ENCODE measurements at regions not wholly inside any gene's neighbourhood (a gene's known extent, or its start where the extent isn't known, plus 50 kb on each side); places are given as distances from the start of the nearest gene placed in this dataset.
"Not testable (repeated sequence)": the region's sequence is repeated elsewhere in the genome, so short reads cannot be mapped to it uniquely, and the experiment has no call there.

DNA sequence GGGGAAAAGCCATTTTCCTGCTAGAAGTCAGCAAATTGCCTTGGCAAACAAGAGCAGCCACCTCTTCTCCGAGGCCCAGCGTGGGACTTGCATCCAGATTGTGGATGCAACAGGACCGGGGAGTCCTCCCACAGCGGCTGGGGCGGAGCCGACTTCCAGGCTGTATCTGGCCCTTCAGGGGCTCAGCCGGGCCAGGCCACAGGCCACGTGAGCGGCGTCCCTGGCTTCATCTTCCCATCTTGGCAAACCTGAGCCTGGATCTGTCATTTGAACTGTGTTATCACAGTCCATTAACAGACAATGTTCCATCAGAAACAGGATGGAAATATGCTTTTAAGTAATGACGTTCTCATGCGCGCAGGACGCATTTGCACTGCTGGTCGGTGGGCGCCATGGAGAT, 483.5 kb upstream of the SALL3 start:
- ChIA-PET POLR2A (no interaction called here), CTCF (no interaction called here)
- no peaks in the 10 kb centered on the region for H3K27me3 Mint-ChIP-seq (ENCODE audit: low read depth)
- H3K4me1 Mint-ChIP-seq (ENCODE audit: low read depth) = no peaks in the 10 kb centered on the region
- no peak overlapping the region for H3K27ac Mint-ChIP-seq
- H3K4me3 Mint-ChIP-seq = no peak overlapping the region
- ATAC-seq (no peak), DNase-seq (no peak)
- H3K36me3 Mint-ChIP-seq (ENCODE audit: low read depth) = no peaks in the 10 kb centered on the region
- peaks cover 3% of the 10 kb centered on the region for H3K9me3 Mint-ChIP-seq (ENCODE audit: insufficient read depth)

DNA sequence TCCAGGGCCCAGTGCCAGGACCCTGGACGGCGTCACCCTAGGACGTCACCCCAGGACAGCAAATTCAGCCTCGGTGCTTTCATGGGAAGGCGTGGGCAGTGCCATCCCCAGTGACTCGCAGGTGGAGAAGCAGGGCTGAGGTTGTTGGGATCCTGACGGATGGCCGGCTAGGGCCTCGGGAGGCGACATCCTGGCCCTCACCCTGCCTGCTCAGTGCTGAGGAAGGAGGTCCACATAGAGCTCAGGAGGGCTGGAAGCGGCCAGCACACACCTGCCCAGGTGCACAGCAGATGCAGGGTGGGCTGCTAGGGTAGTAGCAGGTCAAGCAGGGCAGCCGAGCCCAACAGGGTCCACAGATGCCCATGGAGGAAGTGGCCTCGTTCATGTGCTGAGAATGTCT, 482.0 kb upstream of the SALL3 start:
- H3K4me1 Mint-ChIP-seq (ENCODE audit: low read depth) = no peaks in the 10 kb centered on the region
- ChIA-PET POLR2A (no interaction called here), CTCF (no interaction called here)
- DNase-seq = no peak
- H3K36me3 Mint-ChIP-seq (ENCODE audit: low read depth) = no peaks in the 10 kb centered on the region
- no peak overlapping the region for H3K27ac Mint-ChIP-seq
- H3K4me3 Mint-ChIP-seq = no peak overlapping the region
- H3K27me3 Mint-ChIP-seq (ENCODE audit: low read depth) = no peaks in the 10 kb centered on the region
- H3K9me3 Mint-ChIP-seq (ENCODE audit: insufficient read depth) = peaks cover 3% of the 10 kb centered on the region
- no peak for ATAC-seq

DNA sequence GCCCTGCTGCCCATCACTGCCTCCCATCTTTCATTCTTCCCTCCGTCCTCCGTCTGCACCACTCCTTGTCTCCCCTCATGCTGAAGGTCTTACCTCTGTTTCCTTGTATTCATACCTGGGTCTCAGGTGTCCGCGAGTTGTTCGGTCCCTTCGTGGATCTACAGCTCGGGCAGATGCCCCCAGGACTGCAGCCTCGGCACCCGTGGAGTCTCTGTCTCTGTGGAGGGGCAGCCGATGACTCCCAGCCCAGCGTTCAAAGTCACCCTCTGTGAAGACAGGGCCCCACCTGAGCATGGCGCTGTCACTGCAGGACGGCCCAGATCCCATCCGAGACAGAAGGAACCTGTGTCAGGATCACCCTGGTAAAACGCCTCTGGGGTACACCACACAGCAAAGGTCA, 480.0 kb upstream of the SALL3 start:
- no peak overlapping the region for H3K4me3 Mint-ChIP-seq
- no peaks in the 10 kb centered on the region for H3K27me3 Mint-ChIP-seq (ENCODE audit: low read depth)
- CTCF ChIA-PET = no interaction called here
- H3K4me1 Mint-ChIP-seq (ENCODE audit: low read depth) = no peaks in the 10 kb centered on the region
- no peak overlapping the region for H3K27ac Mint-ChIP-seq
- DNase-seq (no peak), ATAC-seq (no peak)
- POLR2A ChIA-PET = no interaction called here
- no peaks in the 10 kb centered on the region for H3K36me3 Mint-ChIP-seq (ENCODE audit: low read depth)
- no peaks in the 10 kb centered on the region for H3K9me3 Mint-ChIP-seq (ENCODE audit: insufficient read depth)

DNA sequence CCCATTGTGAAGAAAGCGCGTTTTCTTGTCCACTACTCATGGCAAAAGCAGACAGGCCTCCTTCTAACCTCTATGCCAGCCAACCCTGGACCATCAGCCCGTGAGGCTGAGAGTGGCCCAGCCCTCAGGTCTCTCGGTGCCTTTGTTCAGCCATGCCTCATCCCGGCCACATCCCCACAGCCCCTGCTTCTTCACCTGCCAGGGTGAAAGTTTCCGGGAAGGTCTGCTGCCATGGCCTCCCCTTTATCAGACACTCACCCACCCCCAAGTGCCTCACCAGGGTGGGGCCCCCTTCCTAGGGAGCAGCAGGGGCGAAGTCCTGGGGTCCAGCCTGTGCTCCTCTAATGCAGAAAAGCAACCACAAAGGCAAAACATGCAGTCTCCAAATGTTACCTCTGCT, 478.4 kb upstream of the SALL3 start:
- ChIA-PET CTCF (no interaction called here), POLR2A (no interaction called here)
- DNase-seq (no peak), ATAC-seq (no peak)
- Mint-ChIP-seq H3K4me3 (no peak overlapping the region), H3K4me1 (ENCODE audit: low read depth) (no peaks in the 10 kb centered on the region), H3K27ac (no peak overlapping the region), H3K9me3 (ENCODE audit: insufficient read depth) (no peaks in the 10 kb centered on the region), H3K27me3 (ENCODE audit: low read depth) (no peaks in the 10 kb centered on the region), H3K36me3 (ENCODE audit: low read depth) (no peaks in the 10 kb centered on the region)

DNA sequence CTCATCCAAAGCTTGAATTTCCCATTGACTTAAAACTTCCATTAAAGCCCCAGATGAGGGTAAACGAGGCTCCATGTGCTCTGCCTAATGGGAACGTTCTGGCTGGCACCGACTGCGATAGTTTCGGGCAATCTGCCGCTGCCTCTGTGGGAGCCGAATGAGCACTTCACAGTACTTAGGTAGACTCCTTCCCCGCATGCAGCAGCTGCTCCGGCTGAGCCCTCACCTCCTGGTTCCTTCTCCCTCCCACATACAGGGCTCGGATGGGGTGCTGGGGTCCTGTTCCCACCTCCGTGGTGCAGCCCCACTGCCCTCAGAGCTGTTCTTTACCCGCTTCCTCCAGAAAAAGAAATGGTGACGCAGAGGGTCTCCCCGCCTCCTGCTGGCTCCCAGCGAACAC, 476.5 kb upstream of the SALL3 start:
- Mint-ChIP-seq H3K36me3 (ENCODE audit: low read depth) (no peaks in the 10 kb centered on the region), H3K27ac (no peak overlapping the region), H3K9me3 (ENCODE audit: insufficient read depth) (peaks cover 2% of the 10 kb centered on the region), H3K27me3 (ENCODE audit: low read depth) (no peaks in the 10 kb centered on the region), H3K4me3 (no peak overlapping the region), H3K4me1 (ENCODE audit: low read depth) (no peaks in the 10 kb centered on the region)
- DNase-seq = no peak
- ChIA-PET POLR2A (no interaction called here), CTCF (no interaction called here)
- no peak for ATAC-seq

DNA sequence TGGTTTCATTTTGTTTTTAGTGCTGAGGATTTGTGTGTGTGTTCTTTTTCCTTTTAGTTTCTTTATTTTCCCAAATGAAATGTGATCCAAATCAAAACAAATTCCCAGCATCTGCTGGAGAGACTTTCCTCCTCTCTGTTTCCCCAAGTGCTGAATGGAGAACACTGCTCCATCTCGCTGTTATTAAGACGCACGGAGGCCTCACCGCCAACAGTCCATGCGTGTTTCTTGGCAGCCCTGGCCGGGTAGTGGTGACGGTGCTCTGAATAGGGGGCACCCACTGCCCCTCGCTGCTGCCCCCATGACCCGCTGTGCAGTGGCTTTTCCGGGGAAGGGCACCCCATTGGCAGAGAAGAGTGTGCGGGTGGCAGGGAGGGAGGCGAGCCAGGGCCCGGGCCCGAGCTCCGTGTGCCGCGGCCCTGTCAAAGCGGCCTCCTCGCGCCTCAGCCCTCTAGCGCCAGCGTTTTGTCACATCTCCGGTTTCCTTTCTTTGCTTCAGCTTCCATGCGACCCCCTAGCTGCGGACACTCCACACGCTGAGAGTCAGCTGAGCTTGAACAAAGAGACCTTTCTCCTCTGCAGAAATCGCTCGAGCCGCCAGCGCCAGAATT, 473.7 kb upstream of the SALL3 start:
- H3K9me3 Mint-ChIP-seq (ENCODE audit: insufficient read depth) = peaks cover 4% of the 10 kb centered on the region
- ChIA-PET POLR2A (no interaction called here), CTCF (no interaction called here)
- H3K27ac Mint-ChIP-seq = no peak overlapping the region
- ATAC-seq (no peak), DNase-seq (no peak)
- no peaks in the 10 kb centered on the region for H3K36me3 Mint-ChIP-seq (ENCODE audit: low read depth)
- no peaks in the 10 kb centered on the region for H3K4me1 Mint-ChIP-seq (ENCODE audit: low read depth)
- no peak overlapping the region for H3K4me3 Mint-ChIP-seq
- H3K27me3 Mint-ChIP-seq (ENCODE audit: low read depth) = no peaks in the 10 kb centered on the region

DNA sequence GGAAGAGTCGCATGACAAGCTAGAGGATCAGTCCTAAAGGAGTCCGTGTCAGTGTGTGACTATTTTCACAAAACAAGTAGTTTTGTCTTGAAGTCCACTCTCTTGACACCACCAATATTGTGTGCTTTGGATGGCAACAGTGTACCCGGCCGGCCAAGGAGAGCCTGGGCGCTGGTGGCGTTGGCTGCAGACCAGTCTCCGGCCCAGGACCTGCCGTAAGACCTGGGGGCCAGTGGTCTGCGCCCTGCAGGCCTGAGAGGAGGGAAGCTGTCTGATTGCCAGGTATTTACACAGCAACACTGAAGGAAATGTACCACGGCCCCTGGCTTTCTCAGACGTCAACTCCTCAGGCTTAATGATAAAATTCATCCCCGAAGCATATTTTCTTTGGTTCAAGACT, 472.4 kb upstream of the SALL3 start:
- peaks cover 4% of the 10 kb centered on the region for H3K9me3 Mint-ChIP-seq (ENCODE audit: insufficient read depth)
- no peak overlapping the region for H3K4me3 Mint-ChIP-seq
- no peaks in the 10 kb centered on the region for H3K27me3 Mint-ChIP-seq (ENCODE audit: low read depth)
- CTCF ChIA-PET = no interaction called here
- ATAC-seq = no peak
- no peak overlapping the region for H3K27ac Mint-ChIP-seq
- H3K4me1 Mint-ChIP-seq (ENCODE audit: low read depth) = no peaks in the 10 kb centered on the region
- POLR2A ChIA-PET = no interaction called here
- no peaks in the 10 kb centered on the region for H3K36me3 Mint-ChIP-seq (ENCODE audit: low read depth)
- no peak for DNase-seq

DNA sequence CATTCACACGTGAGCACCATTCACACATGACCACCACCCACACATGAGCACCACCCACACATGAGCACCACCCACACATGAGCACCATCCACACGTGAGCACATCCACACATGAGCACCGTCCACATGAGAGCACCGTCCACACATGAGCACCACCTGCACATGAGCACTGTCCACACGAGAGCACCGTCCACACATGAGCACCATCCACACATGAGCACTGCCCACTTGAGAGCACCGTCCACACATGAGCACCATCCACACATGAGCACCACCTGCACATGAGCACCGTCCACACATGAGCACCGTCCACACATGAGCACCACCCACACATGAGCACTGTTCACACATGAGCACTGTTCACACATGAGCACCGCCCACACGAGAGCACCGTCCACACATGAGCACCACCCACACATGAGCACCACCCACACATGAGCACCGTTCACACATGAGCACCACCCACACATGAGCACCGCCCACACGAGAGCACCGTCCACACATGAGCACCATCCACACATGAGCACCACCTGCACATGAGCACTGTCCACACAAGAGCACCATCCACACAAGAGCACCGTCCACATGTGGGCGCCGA, 471.3 kb upstream of the SALL3 start:
- H3K27ac Mint-ChIP-seq; POLR2A ChIA-PET; H3K36me3 Mint-ChIP-seq (ENCODE audit: low read depth); H3K4me1 Mint-ChIP-seq (ENCODE audit: low read depth); H3K9me3 Mint-ChIP-seq (ENCODE audit: insufficient read depth); ATAC-seq; H3K27me3 Mint-ChIP-seq (ENCODE audit: low read depth); DNase-seq; H3K4me3 Mint-ChIP-seq; CTCF ChIA-PET: not testable (repeated sequence)

DNA sequence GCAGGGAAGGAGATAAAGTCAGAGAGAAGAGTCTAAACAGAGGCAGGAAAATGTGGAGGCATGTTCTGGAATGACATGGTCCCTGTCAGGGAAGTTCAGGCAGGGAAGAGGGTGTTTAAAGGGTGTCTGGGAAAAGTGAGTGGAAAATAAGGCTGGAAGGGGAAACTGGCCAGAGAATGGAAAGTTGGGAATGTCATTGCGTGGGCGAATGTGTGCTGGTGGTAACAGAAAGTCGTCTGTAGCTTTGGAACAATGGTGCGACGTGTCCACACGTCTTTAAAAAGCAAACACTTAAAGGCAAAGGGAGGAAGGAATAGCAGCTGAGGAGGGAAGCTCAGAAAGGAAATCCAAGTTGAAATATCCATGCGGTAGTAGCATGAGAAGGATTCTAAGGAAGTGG, 469.5 kb upstream of the SALL3 start:
- H3K4me1 Mint-ChIP-seq (ENCODE audit: low read depth) = no peaks in the 10 kb centered on the region
- no peak overlapping the region for H3K27ac Mint-ChIP-seq
- CTCF ChIA-PET = no interaction called here
- H3K9me3 Mint-ChIP-seq (ENCODE audit: insufficient read depth) = peaks cover 4% of the 10 kb centered on the region
- no peaks in the 10 kb centered on the region for H3K27me3 Mint-ChIP-seq (ENCODE audit: low read depth)
- DNase-seq = no peak
- POLR2A ChIA-PET = no interaction called here
- no peak overlapping the region for H3K4me3 Mint-ChIP-seq
- ATAC-seq = no peak
- no peaks in the 10 kb centered on the region for H3K36me3 Mint-ChIP-seq (ENCODE audit: low read depth)

DNA sequence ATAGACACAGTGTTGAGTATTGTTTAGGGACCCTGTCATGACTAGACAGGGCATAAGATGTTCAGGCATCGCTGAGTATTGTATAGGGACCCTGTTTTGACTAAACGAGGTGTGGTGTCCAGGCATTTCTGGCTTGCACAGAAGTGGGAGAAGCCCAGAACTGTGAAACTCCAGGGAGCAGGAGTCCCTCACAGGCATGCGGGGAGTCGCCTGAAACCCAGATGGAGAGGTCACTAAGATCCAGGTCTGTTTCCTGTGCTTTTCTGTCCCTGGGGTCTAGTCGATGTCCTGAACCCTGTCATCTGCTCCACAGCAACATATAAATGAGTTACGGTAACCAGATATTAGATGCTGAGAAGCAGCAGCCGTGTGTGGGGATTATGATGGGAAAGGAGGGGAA, 469.0 kb upstream of the SALL3 start:
- H3K9me3 Mint-ChIP-seq (ENCODE audit: insufficient read depth) = peaks cover 4% of the 10 kb centered on the region
- ATAC-seq (no peak), DNase-seq (no peak)
- POLR2A ChIA-PET = no interaction called here
- no peaks in the 10 kb centered on the region for H3K4me1 Mint-ChIP-seq (ENCODE audit: low read depth)
- no peaks in the 10 kb centered on the region for H3K27me3 Mint-ChIP-seq (ENCODE audit: low read depth)
- CTCF ChIA-PET = no interaction called here
- H3K4me3 Mint-ChIP-seq = no peak overlapping the region
- H3K36me3 Mint-ChIP-seq (ENCODE audit: low read depth) = no peaks in the 10 kb centered on the region
- no peak overlapping the region for H3K27ac Mint-ChIP-seq

DNA sequence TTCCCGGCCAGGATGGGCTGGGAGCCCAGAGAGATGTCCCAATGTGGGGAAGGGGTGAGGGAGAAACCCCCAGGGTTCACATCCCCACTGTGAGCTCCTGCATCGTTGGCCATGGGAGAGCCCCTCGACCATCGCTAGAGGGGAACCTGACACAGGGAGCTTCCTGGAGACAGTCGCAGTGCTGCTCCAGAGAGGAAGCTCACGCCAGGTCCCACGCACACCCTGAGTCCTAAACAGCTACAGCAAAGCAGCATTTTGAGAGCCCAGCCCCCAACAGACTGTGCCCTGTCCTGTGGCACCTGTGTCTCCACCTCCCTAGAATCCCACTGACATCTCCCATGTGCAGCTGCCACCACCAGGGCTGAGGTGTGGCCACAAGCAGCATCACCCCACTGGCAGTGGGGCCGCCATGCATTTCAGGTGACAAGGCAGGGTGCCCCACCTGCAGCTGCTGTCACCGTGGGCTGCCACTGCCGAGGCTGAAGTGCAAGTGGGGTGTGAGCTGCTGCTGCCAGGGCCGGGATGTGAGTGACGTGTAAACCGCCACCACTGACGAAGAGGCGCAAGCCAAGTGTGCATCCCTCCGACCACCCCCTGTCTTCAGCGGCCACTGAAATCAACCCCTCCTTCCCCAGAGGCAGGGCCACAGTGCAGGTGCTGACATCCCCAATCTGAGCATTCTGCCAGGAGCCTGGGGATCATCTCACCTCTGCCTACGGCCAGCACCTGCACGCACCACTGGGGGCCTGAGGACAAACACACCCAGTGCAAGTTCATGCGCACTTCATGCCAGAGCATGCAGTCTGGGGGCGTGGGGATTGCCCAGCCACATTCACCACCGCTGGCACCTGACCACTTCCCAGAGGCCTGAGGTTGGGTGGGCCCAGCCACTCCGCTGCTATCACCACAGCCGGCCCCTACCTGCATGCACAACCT, 467.7 kb upstream of the SALL3 start:
- POLR2A ChIA-PET = no interaction called here
- no peak for DNase-seq
- Mint-ChIP-seq H3K4me1 (ENCODE audit: low read depth) (no peaks in the 10 kb centered on the region), H3K27ac (no peak overlapping the region), H3K27me3 (ENCODE audit: low read depth) (no peaks in the 10 kb centered on the region), H3K9me3 (ENCODE audit: insufficient read depth) (peaks cover 4% of the 10 kb centered on the region), H3K36me3 (ENCODE audit: low read depth) (no peaks in the 10 kb centered on the region), H3K4me3 (no peak overlapping the region)
- ATAC-seq = no peak
- CTCF ChIA-PET = no interaction called here

DNA sequence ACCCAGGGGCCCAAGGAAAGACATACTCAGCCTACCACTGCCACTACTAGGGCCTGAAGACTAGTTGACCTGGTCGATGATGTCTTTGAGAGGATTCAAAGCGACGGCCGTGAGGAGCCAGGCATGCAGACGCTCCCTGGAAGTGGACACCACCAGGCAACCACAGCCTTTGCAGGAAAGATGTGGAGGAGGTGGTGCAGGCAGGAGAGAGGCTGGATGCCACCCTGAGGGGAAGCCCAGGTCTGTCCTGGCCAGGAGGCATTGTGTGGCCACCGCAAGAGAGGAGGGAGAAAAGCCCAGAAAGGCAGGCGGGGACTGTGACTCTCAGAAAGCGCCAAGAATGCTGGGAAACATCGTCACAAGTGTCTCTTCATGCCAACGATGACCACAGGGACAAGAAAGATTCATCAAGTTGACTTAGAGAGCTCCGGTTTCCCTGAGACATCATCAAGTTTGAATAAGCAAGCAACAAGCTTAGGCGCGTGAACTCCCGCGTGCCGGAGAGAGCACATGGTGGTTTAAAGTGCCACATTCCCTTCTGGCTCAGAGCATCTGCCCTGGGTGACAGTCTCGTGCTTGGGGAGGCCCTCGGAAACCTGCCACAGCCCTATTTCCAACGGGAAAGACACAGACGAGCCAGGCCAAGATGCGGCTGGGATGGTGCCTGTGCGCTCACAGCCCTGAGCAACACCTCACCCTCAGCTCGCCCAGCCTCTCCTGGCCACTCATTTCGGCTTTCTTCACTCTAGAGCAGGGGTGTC, 464.5 kb upstream of the SALL3 start:
- ATAC-seq (no peak), DNase-seq (no peak)
- no peaks in the 10 kb centered on the region for H3K36me3 Mint-ChIP-seq (ENCODE audit: low read depth)
- H3K4me1 Mint-ChIP-seq (ENCODE audit: low read depth) = no peaks in the 10 kb centered on the region
- no peaks in the 10 kb centered on the region for H3K27me3 Mint-ChIP-seq (ENCODE audit: low read depth)
- CTCF ChIA-PET = no interaction called here
- POLR2A ChIA-PET = no interaction called here
- H3K9me3 Mint-ChIP-seq (ENCODE audit: insufficient read depth) = no peaks in the 10 kb centered on the region
- H3K27ac Mint-ChIP-seq = no peak overlapping the region
- H3K4me3 Mint-ChIP-seq = no peak overlapping the region

All from activated CD8-positive, alpha-beta T cell treated with anti-CD3 and anti-CD28 coated beads, Interleukin-2, amount 10 ng/mL, durations not matched to agents 7 days and 5 days (primary cell).